ENCODE measurements at regions not wholly inside any gene's neighbourhood (a gene's known extent, or its start where the extent isn't known, plus 50 kb on each side); places are given as distances from the start of the nearest gene placed in this dataset.

DNA sequence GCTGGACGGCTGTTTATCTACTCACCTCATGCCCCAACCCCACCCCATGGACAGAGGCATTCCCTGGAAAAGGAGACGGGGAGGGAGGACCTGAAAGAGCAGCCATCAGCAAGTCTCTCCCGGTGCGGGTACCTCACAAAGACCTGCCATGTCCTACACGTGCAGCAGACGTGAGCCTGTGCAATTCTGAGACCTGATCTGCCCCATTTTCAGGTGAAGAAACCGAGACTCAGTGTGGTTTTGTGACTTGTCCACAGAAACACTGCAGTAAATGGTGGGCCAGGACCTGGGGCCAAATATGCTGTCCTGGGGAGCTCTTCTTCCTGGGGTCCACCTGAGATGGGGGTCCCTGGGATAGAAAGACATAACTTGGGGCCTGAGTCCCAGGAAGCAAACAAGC, 137.0 kb upstream of the LINGO1 start:
- no peak for DNase-seq (ENCODE audit: low read depth in 3 of 3, low spot score in 1 of 3)

DNA sequence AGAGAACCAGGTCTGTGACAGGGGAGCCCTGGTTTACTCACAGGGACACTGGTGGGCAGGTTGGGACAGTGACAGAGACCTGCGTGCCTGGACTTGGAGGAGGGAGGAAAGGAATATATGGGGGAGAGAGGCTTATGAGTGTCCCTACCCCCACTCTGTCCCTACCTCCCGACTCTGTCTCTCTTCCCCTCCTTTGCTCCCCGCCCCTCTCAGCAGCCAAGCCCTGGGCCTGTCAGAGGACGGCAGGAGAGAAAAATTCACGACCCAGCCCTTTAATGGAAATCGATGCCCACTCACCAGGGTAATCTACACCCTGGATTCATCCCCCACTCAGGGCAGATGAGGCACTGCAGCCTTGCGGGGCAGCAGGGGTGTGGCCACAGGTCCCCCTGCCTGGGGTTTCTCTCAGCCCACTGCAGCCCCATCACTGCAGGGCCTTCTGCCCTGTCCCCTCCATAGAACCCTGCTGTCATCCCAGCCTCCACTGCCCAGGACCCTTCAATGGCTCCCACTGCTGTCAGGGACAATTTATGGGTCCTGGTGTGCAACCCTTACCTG, 135.9 kb upstream of the LINGO1 start:
- DNase-seq (ENCODE audit: low read depth in 3 of 3, low spot score in 1 of 3), result no peak

DNA sequence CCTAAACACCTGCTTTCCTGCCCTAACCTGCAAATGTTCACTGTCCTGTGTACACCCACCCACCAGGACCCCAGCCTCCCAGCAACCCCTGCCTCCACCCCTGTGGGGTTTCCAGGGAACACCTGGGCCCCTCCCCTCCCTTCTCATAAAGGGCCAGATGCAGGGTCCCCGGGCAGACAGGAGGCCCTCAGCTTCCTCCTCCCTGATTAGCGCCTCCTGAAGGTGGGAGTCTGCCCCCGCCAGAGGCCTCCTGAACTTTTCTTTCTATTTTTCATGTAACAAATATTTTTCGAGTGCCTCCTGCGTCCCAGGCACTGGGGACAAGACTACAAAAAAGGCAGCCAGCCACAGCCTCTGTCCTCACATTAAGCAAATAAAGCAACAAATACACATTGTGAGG, 135.4 kb upstream of the LINGO1 start:
- DNase-seq (ENCODE audit: low read depth in 3 of 3, low spot score in 1 of 3), result no peak

DNA sequence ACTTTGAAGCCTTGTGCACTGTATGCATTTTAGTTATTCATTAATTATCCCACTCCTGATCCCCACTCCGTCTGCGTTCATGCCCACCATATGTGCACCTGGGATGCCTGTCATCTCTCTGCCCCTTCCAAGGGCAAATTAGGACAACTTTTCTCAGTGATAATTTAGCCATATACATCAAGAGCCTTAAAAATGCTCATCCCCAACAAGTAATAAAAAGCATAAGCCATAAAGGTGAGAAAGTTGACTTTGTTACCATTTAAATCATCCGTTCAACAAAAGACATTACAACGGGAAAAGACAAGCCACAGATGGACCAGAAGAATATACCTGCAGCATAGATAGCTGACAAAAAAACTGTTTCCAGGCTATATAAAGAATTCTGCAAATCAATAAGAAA, 131.4 kb upstream of the LINGO1 start:
- no peak for DNase-seq (ENCODE audit: low read depth in 3 of 3, low spot score in 1 of 3)

DNA sequence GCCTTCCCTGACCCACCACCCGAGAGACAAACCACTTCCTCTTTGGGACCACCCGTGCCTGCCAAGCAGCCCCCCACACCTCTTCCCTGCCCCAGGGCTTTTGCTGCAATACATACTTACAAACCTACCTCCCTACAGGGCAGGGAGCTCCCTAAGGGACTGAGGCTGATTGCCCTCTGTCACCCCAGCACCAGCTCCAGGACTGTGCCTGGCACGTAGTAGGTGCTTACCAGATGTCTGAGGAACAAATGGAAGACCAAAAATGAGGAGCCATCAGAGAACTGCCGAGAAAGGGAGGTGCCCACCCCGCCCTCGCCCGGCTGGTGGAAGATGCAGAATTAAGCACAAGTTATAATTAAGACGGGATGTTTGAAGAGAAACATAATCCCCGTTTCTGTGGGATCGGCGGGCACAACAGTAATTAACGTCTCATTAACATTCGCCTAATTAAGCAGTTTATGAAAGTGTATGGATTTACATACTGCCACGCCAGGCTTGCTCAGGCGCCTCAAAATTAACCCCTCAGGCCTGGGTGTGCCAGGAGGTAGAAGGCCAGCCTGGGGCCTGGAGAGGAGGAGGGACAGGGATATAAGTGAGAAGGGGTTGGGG, 130.1 kb upstream of the LINGO1 start:
- DNase-seq (ENCODE audit: low read depth in 3 of 3, low spot score in 1 of 3), result no peak

DNA sequence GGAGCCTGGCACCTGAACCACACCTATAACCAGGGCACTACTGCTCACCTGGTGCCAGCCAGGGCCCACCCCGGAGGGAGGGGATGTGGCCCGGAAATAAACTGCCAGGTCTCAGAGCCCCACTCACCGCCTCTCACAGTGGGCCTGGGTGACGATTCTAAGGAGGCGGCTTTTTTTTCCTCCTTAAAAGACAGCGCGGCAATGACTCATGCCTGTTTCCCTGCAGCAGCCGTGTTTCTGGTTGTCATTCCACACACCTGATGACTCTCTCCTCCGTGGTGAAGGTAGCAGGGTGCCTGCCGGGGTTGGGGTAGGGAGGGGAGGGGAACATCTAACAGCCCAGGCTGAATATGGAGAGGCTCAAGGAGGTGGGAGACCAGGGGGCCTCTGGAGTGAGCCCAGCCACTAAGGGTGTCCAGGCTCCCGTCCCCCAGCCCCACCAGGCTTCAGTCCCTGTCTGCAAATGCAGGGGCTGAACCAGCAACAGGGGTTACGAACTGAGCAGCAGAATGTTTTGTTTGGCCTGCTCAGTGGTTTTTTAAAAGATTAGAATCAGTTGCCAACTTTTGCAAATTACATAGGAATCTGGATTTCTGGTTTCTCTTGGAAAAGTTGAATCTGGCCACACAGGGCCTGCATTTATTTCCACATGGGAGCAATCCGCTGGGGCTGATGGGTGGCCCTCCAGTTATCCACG, 127.3 kb upstream of the LINGO1 start:
- DNase-seq (ENCODE audit: low read depth in 3 of 3, low spot score in 1 of 3), result no peak

DNA sequence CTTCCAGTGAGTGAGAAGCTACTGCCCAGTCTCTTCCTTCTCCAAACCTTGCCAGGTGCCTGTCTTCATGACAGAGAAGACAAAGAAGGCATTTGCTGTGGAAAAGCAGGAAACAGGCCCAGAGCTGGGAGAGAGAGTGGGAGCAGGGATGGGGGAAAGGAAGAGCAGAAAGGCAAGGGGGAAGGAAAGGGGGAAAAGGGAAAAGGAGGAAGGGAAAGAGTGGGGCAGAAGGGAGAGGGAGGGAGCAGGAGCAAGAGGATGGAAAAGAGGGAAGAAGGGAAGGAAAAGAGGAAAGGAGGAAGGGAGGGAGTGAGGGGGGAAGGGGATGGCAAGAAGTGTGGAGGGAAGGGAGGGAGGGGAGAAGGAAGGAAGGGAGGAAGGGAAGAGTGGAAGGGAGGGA, 121.2 kb upstream of the LINGO1 start:
- DNase-seq (ENCODE audit: low read depth in 3 of 3, low spot score in 1 of 3), result no peak

DNA sequence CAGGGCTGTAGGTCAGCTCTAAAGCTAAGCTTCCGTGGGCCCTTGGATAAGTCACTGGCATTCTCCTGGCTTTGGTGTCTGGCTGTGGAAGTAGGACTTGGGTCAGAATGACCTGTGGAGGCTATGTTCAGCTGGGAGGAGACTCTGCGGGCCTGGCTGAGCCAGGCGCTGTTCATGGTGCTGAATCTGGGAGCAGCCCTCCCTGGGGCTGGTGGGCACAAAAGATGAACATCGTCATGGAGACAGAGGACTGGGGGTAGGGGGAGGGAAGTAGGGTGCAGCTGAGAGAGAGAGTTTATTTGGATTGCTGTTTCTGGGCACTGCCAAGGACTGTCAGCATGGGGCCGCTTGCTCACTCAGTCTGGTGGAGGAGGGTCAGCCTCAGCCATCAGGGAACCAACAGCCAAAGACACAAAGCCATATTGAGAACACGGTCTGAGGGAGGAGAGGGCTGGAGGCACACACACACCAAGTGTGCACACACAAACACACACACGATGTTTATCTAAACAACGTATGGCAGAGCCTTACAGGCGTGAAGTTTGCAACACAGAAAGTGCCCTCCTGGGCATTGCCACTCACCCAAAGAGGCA, 120.7 kb upstream of the LINGO1 start:
- DNase-seq (ENCODE audit: low read depth in 3 of 3, low spot score in 1 of 3), result no peak

DNA sequence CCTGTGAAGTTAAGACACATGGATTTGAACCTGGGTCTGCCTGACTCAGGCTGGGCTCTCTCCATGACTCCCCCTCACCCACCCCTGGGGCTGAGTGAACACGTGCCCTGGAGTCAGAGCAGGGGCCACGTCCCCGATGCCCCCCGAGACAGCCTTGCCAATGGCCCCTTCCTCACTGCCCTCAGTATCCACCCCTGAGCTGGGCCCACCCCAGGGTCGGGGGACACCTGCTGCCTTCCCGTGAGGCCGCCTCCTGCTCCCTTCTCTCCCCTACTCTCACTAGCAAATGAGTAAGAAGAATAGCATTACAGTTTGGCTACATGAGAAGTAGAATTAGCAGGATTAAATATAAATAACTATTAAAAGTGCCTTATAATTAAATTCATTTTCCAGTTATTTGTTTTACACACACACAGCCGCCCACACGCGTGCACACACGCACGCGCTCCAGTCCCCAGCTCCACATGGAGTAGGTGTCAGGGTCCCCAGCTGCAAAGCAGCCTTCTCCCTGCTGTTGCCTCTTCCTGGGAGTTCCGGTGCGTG, 117.4 kb upstream of the LINGO1 start:
- no peak for DNase-seq (ENCODE audit: low read depth in 3 of 3, low spot score in 1 of 3)

DNA sequence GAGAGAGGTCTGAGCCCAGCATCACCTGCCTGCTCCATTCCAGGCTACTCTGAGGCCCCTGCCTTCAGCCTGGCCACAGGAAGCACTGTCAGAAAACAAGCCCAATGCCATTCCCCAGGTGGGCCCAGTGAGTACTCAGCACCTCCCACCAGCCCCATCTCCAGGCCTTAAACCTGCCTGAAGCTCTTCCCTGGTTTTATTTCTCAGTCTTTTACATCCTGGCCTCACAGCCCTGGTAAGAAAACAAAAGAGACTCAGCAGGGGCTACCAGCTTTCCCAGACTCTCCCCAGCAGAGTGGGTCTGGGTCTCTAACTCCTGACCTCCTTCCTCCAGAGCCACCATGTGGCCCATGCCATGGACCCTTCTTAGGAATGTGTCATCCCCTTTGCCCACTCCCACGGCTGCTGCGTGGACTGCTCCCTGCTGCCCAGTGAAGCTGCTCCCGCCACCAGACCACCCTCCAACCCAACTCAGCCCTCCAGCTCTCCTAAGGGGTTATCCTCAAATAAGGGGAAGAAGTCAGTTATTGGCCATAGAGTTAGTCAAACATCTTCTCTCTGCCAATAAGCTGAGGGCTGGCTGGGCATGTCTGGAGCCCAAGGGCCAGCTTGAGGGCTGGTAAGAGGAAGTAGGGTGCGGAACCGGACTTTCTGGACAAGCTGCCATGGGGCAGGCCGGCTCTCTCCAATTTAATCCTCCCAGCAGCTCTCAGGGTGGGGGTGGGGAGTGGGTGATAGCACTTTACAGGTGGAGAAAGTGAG, 116.7 kb upstream of the LINGO1 start:
- DNase-seq (ENCODE audit: low read depth in 3 of 3, low spot score in 1 of 3), result no peak

DNA sequence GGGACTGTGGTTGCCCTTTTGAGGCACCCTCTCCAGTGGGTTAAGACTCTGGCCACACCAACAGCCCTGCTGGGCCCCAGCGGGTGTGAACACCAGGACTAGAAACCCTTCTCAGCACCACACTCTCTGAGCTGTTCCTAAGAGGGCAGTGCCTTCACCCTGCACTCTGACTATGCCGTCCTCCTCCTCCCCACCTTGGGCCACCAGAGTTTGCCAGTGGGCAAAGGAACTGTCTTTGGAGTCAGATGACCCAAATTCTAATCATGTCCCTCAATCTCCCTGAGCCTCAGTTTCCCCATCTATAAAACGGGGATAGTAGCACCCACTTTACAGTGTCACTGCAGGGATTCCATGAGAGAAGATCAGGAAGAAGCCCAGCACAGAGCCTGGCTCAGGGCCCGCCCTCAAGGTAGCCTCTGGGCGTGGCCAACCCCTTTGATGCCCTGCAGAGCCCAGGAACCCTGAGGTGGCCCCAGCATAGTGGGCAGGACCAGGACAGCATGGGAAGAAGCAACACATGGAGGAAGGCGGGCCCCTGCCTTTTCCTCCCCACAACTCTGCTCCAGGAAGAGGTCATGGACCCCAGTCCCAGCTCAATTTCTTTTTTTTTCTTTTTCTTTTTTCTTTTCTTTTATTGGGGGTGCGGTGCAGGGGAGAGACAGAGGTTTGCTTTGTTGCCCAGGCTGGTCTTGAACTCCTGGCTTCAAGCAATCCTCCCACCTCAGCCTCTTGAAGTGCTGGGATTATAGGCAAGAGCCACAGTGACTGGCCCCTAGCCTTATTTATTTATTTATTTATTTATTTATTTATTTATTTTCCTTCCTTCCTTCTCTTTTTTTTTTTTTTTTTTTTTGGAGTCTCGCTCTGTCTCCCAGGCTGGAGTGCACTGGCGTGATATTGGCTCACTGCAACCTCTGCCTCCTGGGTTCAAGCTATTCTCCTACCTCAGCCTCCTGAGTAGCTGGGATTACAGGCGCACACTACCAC, 115.7 kb upstream of the LINGO1 start:
- no peak for DNase-seq (ENCODE audit: low read depth in 3 of 3, low spot score in 1 of 3)

DNA sequence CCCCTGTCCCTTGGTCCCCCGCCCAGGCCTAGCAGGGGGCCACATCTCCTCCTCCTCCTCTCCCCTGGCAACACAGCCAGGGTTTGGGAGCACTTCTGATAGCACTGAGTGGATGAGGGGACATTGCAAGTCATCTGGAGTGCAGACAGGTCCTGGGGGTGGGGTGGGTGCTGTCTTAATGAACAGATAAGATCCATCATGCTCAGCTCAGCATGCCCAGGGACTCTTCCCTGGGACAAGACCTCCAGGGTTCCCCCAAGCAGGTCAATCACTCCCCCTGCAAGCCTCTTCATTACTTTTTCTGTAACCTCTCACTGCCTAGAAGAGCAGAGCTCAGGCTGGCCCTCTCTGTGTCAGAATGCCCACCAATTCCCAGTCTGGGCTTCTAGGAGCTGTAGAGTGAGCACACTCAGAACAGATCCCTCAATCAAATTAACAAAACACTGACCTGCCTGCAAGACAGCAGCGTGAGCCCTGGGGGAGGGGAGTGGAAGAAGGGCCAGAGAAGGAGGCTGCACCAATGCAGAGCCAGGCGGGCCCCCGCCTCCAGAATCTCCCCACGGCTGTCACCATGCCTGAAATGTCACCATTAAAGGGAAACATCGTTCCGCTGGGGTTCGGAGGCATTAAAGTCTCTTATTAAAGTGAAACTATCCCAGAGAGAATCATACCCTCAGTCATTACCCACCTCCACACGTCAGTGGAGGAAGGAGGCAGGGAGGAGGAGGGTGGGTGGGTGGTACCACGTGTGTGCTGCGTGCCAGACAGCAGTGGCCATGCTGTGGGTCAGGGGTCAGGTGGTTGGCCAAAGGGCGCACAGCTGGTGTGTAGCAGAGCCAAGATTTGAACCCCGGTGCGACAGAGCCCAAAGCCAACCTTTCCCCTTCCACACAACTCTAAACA, 114.7 kb upstream of the LINGO1 start:
- no peak for DNase-seq (ENCODE audit: low read depth in 3 of 3, low spot score in 1 of 3)

DNA sequence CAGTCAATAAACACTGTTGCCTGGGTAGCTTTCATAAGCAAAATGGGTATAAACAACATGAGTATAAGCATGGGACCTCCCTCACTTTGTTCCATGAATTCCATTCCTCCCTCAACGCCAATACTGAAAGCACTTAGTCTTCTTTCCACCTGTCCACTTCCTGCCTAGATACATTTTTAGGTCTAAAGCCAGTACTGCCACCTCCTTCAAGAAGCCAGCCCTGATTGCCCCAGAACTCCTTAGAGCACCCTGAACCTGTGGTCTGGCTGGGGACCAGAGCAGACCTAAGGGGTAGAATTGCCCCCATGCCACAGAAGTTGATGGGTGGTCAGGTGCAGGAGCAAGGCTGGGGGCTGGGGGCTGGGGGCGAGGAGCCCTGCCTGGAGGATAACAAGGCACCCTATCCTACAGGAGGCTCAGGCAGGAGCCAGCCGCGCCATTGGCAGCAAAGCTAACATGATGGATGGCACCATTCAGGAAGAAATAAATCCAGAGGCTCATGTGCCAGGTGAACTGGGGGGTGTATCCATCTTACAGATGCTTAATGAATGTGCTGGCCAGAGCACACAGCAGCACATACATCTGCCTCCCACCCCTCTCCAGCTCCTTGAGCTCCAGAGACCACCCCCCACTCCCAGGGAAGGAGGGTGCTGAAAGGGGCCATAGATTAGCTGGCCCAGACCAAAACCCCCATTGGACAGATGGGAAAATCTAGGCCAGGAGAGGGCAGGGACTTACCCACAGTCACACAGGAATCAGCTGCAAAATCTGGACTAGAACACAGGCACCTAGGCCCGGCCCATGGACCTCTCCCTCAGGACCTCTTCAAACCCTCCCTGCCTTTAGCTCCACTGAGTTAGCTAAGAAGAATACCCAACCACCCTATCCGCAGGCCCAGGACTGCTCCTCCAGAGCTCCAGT, 113.8 kb upstream of the LINGO1 start:
- DNase-seq (ENCODE audit: low read depth in 3 of 3, low spot score in 1 of 3), result no peak

DNA sequence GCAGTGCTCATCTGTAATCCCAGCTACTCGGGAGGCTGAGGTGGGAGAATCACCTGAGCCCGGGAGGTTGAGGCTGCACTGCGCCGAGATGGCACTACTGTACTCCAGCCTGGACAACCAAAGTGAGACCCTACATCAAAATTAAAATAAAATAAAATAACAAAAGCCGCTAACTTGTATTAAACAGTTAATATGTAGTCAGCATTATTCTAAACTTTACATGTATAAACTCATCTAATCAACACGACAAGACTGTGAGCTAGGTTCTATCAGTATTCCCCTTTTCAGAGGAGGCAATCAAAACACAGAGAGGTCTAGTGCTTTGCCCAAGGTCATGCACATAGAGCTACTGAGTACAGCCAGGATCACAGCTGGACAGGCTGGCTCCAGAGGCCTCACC, 111.7 kb upstream of the LINGO1 start:
- no peak for DNase-seq (ENCODE audit: low read depth in 3 of 3, low spot score in 1 of 3)

DNA sequence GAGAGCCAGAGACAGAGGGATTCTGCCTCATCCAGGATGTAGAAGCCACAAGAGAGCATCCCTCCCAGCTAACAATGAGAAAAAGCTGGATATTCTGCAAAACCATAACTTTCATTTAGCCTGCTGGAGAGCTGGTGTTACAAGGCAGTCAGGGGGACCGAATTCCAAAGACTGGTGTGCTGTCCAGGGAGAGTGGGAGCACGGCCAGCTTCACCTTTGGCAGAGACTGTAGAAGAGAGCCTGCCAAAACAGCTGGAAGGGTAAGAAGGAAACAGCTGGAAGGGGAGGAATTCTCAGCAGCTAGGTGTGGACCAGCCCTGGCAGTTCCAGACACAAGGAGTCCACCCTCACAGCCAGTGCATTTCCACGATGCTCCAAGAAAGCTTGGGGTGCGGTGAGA, 109.9 kb upstream of the LINGO1 start:
- DNase-seq (ENCODE audit: low read depth in 3 of 3, low spot score in 1 of 3), result no peak

DNA sequence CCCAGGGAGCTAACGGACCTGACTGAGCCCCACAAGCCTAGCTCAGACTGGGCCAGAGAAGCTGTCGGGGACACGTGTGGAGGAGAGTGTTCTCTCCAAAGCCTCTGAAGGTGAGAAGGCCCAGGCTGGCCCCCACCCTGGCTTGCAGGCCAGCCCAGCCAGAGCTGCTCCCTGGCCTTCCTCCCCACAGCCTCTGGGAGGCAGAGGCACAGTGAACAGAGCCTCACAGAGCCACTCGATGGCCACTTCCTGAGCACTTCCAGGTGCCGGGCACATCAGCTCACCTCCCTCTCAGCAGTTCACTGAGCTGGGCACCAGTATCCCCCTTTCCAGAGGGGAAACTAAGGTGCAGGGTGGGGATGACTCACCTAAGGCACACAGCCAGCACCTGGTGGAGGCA, 109.4 kb upstream of the LINGO1 start:
- no peak for DNase-seq (ENCODE audit: low read depth in 3 of 3, low spot score in 1 of 3)

DNA sequence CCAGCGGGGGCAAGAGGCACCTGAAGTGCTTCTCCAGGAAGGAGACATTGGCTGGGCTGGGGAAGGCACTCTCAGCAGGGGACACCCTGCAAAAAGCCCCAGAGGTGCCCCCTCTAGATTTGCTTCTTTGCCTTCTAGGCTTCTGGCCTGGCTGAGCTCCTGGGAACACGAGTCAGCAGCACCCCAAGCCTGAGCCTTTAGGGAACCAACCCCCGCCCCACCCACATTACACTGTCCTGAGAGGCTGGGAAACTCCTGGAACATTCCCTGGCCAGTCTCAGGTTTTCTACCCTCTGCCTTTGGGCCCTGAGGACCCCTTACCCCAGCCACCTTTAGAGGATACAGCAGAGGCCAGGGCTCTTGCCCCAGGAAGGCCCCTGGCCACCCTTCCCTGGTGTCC, 108.4 kb upstream of the LINGO1 start:
- DNase-seq (ENCODE audit: low read depth in 3 of 3, low spot score in 1 of 3), result no peak

Data from stimulated activated CD4-positive, alpha-beta T cell treated with anti-CD3 and anti-CD28 coated beads, TNF-alpha, amount 100 ng/mL, for 1 hour (primary cell).